ENCODE measurements at regions not wholly inside any gene's neighbourhood (a gene's known extent, or its start where the extent isn't known, plus 50 kb on each side); places are given as distances from the start of the nearest gene placed in this dataset.

- Histone ChIP-seq H3K79me2 (ENCODE audit: low read length) (no peaks in the 10 kb centered on the region), H3K4me2 (ENCODE audit: low read depth, low read length) (no peak overlapping the region), H2AFZ (ENCODE audit: low read length) (no peak overlapping the region), H3K9me2 (replicated peaks; ENCODE audit: insufficient read depth, low read length) (no peaks in the 10 kb centered on the region), H3K36me3 (replicated peaks; ENCODE audit: insufficient read depth, low read length) (no peaks in the 10 kb centered on the region), H3K9me3 (replicated peaks; ENCODE audit: insufficient read depth, low read length) (no peaks in the 10 kb centered on the region), H3F3A (ENCODE audit: insufficient read depth, low read length) (peaks cover 8% of the 10 kb centered on the region), H3K4me3 (ENCODE audit: low read length) (no peak overlapping the region), H3K9ac (ENCODE audit: low read length) (no peak overlapping the region), H3K27ac (ENCODE audit: low read length) (no peak overlapping the region), H3K27me3 (replicated peaks; ENCODE audit: insufficient read depth, low read length) (no peaks in the 10 kb centered on the region), H4K20me1 (ENCODE audit: insufficient read depth, low read length) (no peaks in the 10 kb centered on the region), H3K4me1 (ENCODE audit: low read length) (0 out of 2 replicates have a peak, but pooled peaks cover 6% of the 10 kb centered on the region)
- no peak for TF ChIP-seq CTCF (IDR thresholded peaks at IDR 0.05; ENCODE audit: low read length)
- TF ChIP-seq EZH2phosphoT487 (IDR thresholded peaks at IDR 0.05; ENCODE audit: low read length): no peak
- no peak for TF ChIP-seq EZH2 (optimal IDR thresholded peaks at IDR 0.05; ENCODE audit: low read depth, low read length)
- DNase-seq: no peak
These were observed 1473.9 kb upstream of the GBE1 start for GRCh38 chr3:83235180-83235814.

- H3K9me3 ChIP-seq (replicated peaks; ENCODE audit: insufficient read depth, low read length): no peaks in the 10 kb centered on the region
- H2AFZ ChIP-seq (ENCODE audit: low read length): no peak overlapping the region
- no peaks in the 10 kb centered on the region for H4K20me1 ChIP-seq (ENCODE audit: insufficient read depth, low read length)
- TF ChIP-seq EZH2phosphoT487 (IDR thresholded peaks at IDR 0.05; ENCODE audit: low read length) (no peak), EZH2 (optimal IDR thresholded peaks at IDR 0.05; ENCODE audit: low read depth, low read length) (no peak), CTCF (IDR thresholded peaks at IDR 0.05; ENCODE audit: low read length) (no peak)
- H3K27me3 ChIP-seq (replicated peaks; ENCODE audit: insufficient read depth, low read length): no peaks in the 10 kb centered on the region
- H3K9ac ChIP-seq (ENCODE audit: low read length): no peak overlapping the region
- no peak overlapping the region for H3K4me2 ChIP-seq (ENCODE audit: low read depth, low read length)
- DNase-seq: no peak
- no peak overlapping the region for H3K27ac ChIP-seq (ENCODE audit: low read length)
- 0 out of 2 replicates have a peak, but pooled peaks cover 6% of the 10 kb centered on the region for H3K4me1 ChIP-seq (ENCODE audit: low read length)
- H3F3A ChIP-seq (ENCODE audit: insufficient read depth, low read length): peaks cover 8% of the 10 kb centered on the region
- H3K4me3 ChIP-seq (ENCODE audit: low read length): no peak overlapping the region
- H3K79me2 ChIP-seq (ENCODE audit: low read length): no peaks in the 10 kb centered on the region
- H3K9me2 ChIP-seq (replicated peaks; ENCODE audit: insufficient read depth, low read length): no peaks in the 10 kb centered on the region
- no peaks in the 10 kb centered on the region for H3K36me3 ChIP-seq (replicated peaks; ENCODE audit: insufficient read depth, low read length)
These were observed 1472.3 kb upstream of the GBE1 start for GRCh38 chr3:83233715-83234114.

- H3F3A ChIP-seq (ENCODE audit: insufficient read depth, low read length): peaks cover 8% of the 10 kb centered on the region
- H3K4me2 ChIP-seq (ENCODE audit: low read depth, low read length): peak overlapping the region; percentile 57
- H2AFZ ChIP-seq (ENCODE audit: low read length): peak overlapping the region; percentile 61
- no peaks in the 10 kb centered on the region for H3K9me2 ChIP-seq (replicated peaks; ENCODE audit: insufficient read depth, low read length)
- peak overlapping the region; percentile 70 for H3K27ac ChIP-seq (ENCODE audit: low read length)
- H3K36me3 ChIP-seq (replicated peaks; ENCODE audit: insufficient read depth, low read length): no peaks in the 10 kb centered on the region
- TF ChIP-seq CTCF (IDR thresholded peaks at IDR 0.05; ENCODE audit: low read length) (no peak), EZH2phosphoT487 (IDR thresholded peaks at IDR 0.05; ENCODE audit: low read length) (no peak), EZH2 (optimal IDR thresholded peaks at IDR 0.05; ENCODE audit: low read depth, low read length) (no peak)
- H3K9me3 ChIP-seq (replicated peaks; ENCODE audit: insufficient read depth, low read length): no peaks in the 10 kb centered on the region
- H3K79me2 ChIP-seq (ENCODE audit: low read length): no peaks in the 10 kb centered on the region
- H3K4me1 ChIP-seq (ENCODE audit: low read length): 0 out of 2 replicates have a peak, but pooled peaks cover 6% of the 10 kb centered on the region
- H3K9ac ChIP-seq (ENCODE audit: low read length): peak overlapping the region; percentile 54; the same call in 1 of the 2 replicates
- H4K20me1 ChIP-seq (ENCODE audit: insufficient read depth, low read length): no peaks in the 10 kb centered on the region
- H3K27me3 ChIP-seq (replicated peaks; ENCODE audit: insufficient read depth, low read length): no peaks in the 10 kb centered on the region
- DNase-seq: peak; percentile 86
- peak overlapping the region; percentile 60 for H3K4me3 ChIP-seq (ENCODE audit: low read length)
These were observed 1469.4 kb upstream of the GBE1 start for GRCh38 chr3:83230841-83231240.

Measured in MM.1S (cell line).